ENCODE measurements at regions not wholly inside any gene's neighbourhood (a gene's known extent, or its start where the extent isn't known, plus 50 kb on each side); places are given as distances from the start of the nearest gene placed in this dataset.

DNA sequence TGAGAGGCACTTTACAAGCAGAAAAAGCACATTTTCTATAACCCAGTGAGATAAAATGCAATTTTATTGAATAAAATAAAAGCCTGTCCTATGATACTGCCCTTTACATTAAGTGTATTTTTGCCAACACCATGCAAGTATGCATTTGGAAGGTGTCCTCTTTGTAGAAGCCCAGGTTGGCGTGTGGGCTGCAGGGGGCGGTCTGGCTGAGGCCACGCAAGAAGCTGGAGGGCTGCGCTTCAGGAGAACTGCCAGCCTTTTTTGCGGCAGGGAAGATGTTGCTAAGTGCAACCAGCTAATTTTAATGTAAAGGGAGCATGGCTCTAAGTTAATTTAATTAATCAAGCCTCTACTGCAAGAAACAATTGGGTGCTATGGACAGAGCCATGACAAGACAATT is 562.8 kb upstream of the SALL3 start:
- intact Hi-C loops (cut with micrococcal nuclease; ENCODE audit: unreplicated experiment): no loop called here
- no TSS peak for BruUV-seq (replicated peaks)
- H3K27me3 ChIP-seq (replicated peaks; ENCODE audit: insufficient read depth, low read depth, low read length, poor library complexity): no peaks in the 10 kb centered on the region
- ChIA-PET CTCF (no interaction called here), POLR2A (ENCODE audit: low non-redundant PET) (no interaction called here)
- no peak overlapping the region for H3K27ac ChIP-seq (ENCODE audit: low read depth, low read length, poor library complexity, severe bottlenecking)
- H3K4me3 ChIP-seq (ENCODE audit: low read depth, low read length, poor library complexity, severe bottlenecking): no peak overlapping the region
- no peak for TF ChIP-seq CTCF (conservative IDR thresholded peaks at IDR 0.05; ENCODE audit: low read depth, low read length)
- no peaks in the 10 kb centered on the region for H3K36me3 ChIP-seq (ENCODE audit: insufficient read depth, low read length, poor library complexity, severe bottlenecking)
- DNase-seq (ENCODE audit: low spot score): no peak
- peaks cover 29% of the 10 kb centered on the region for H3K9me3 ChIP-seq (ENCODE audit: low read depth, low read length, poor library complexity, severe bottlenecking)
- no peaks in the 10 kb centered on the region for H3K4me1 ChIP-seq (ENCODE audit: insufficient read depth, low read length, poor library complexity, severe bottlenecking)

GRCh38 chr18:78418379-78418778 is 561.2 kb upstream of the SALL3 start:
- intact Hi-C loops (cut with micrococcal nuclease; ENCODE audit: unreplicated experiment): no loop called here
- TF ChIP-seq EZH2 (IDR thresholded peaks at IDR 0.05; ENCODE audit: borderline replicate concordance, low read depth, low read length, poor library complexity, severe bottlenecking) (no peak), CTCF (conservative IDR thresholded peaks at IDR 0.05; ENCODE audit: low read depth, low read length) (no peak)
- BruUV-seq (replicated peaks): no TSS peak
- ChIA-PET CTCF (interaction anchor here (0.7 kb wide), 1 partner anchor 1545 kb away, joined by 8 read pairs; no protein-coding TSS in a partner anchor), POLR2A (ENCODE audit: low non-redundant PET) (no interaction called here)
- H3K4me1 ChIP-seq (ENCODE audit: insufficient read depth, low read length, poor library complexity, severe bottlenecking): no peaks in the 10 kb centered on the region
- no peaks in the 10 kb centered on the region for H3K36me3 ChIP-seq (ENCODE audit: insufficient read depth, low read length, poor library complexity, severe bottlenecking)
- H3K4me3 ChIP-seq (ENCODE audit: low read depth, low read length, poor library complexity, severe bottlenecking): no peak overlapping the region
- no peaks in the 10 kb centered on the region for H3K27me3 ChIP-seq (replicated peaks; ENCODE audit: insufficient read depth, low read depth, low read length, poor library complexity)
- peaks cover 27% of the 10 kb centered on the region for H3K9me3 ChIP-seq (ENCODE audit: low read depth, low read length, poor library complexity, severe bottlenecking)
- DNase-seq (ENCODE audit: low spot score): no peak
- no peak overlapping the region for H3K27ac ChIP-seq (ENCODE audit: low read depth, low read length, poor library complexity, severe bottlenecking)

- Histone ChIP-seq H3K4me1 (ENCODE audit: insufficient read depth, low read length, poor library complexity, severe bottlenecking) (no peaks in the 10 kb centered on the region), H3K27ac (ENCODE audit: low read depth, low read length, poor library complexity, severe bottlenecking) (no peak overlapping the region), H3K36me3 (ENCODE audit: insufficient read depth, low read length, poor library complexity, severe bottlenecking) (no peaks in the 10 kb centered on the region), H3K9me3 (ENCODE audit: low read depth, low read length, poor library complexity, severe bottlenecking) (peaks cover 27% of the 10 kb centered on the region), H3K27me3 (replicated peaks; ENCODE audit: insufficient read depth, low read depth, low read length, poor library complexity) (no peaks in the 10 kb centered on the region), H3K4me3 (ENCODE audit: low read depth, low read length, poor library complexity, severe bottlenecking) (no peak overlapping the region)
- TF ChIP-seq CTCF (conservative IDR thresholded peaks at IDR 0.05; ENCODE audit: low read depth, low read length) (no peak), EZH2 (IDR thresholded peaks at IDR 0.05; ENCODE audit: borderline replicate concordance, low read depth, low read length, poor library complexity, severe bottlenecking) (no peak)
- no peak for DNase-seq (ENCODE audit: low spot score)
- POLR2A ChIA-PET (ENCODE audit: low non-redundant PET): no interaction called here
- intact Hi-C loops (cut with micrococcal nuclease; ENCODE audit: unreplicated experiment): no loop called here
- no TSS peak for BruUV-seq (replicated peaks)
- CTCF ChIA-PET: no interaction called here
Measured at GRCh38 chr18:78419171-78419570, 560.4 kb upstream of the SALL3 start.
